H1 (cell line): ENCODE measurements at regions not wholly inside any gene's neighbourhood (a gene's known extent, or its start where the extent isn't known, plus 50 kb on each side); places are given as distances from the start of the nearest gene placed in this dataset.

ENCODE experiments used
- CTCF ChIA-PET: fragments of 300-600 bp; sonication (Branson Sonifier 250); formaldehyde crosslinking; loops from one replicate; lab custom pipeline; 2021; ENCODE audit not compliant: partially characterized antibody; lab: Charles Lee
- POLR2A ChIA-PET: fragments of 300-600 bp; sonication (Branson Sonifier 250); formaldehyde crosslinking; loops from one replicate; lab custom pipeline; 2021; ENCODE audit warnings: inconsistent platforms; ENCODE audit not compliant: partially characterized antibody; lab: Charles Lee
- DNase-seq, 2 experiments: peaks; one replicate each; pipeline versions ENCODE4 v3.0.0 to v3.0.0-alpha.2; 2010 to 2022; ENCODE audit warnings: low spot score in 2 of 2, low read depth in 1 of 2, mixed read lengths in 1 of 2
- FAIRE-seq: peaks from 2 replicates; lab custom pipeline; 2011; peaks lifted over from hg19 to GRCh38; lab: Jason Lieb, UNC
- H2AFZ ChIP-seq: 2 replicates; pipeline ENCODE4 v1.8.1; 2012; ENCODE audit warnings: low read length, inconsistent platforms
- H2AK5ac ChIP-seq: 2 replicates; pipeline ENCODE4 v1.6.1; 2013; ENCODE audit warnings: low read depth, low read length
- H2BK120ac ChIP-seq: replicated peaks from 2 replicates; pipeline ENCODE3; 2013; ENCODE audit warnings: low read depth, low read length, inconsistent platforms
- H2BK12ac ChIP-seq: 2 replicates; pipeline ENCODE4 v1.6.1; 2013; ENCODE audit warnings: low read depth, low read length
- H2BK15ac ChIP-seq: 2 replicates; pipeline ENCODE4 v1.6.1; 2013; ENCODE audit warnings: low read length
- H2BK20ac ChIP-seq: 2 replicates; pipeline ENCODE4 v1.6.1; 2013; ENCODE audit warnings: low read length
- H2BK5ac ChIP-seq: 2 replicates; pipeline ENCODE4 v1.6.1; 2013; ENCODE audit warnings: low read depth, low read length
- H3K14ac ChIP-seq: 2 replicates; pipeline ENCODE4 v1.6.1; 2013; ENCODE audit warnings: inconsistent platforms; ENCODE audit not compliant: insufficient read length
- H3K18ac ChIP-seq: 2 replicates; pipeline ENCODE4 v1.6.1; 2013; ENCODE audit warnings: low read length; ENCODE audit errors: extremely low read depth
- H3K23ac ChIP-seq: 2 replicates; pipeline ENCODE4 v1.6.1; 2013; ENCODE audit warnings: inconsistent platforms; ENCODE audit not compliant: insufficient read length
- H3K23me2 ChIP-seq: 2 replicates; pipeline ENCODE4 v1.6.1; 2013; ENCODE audit warnings: low read depth, low read length
- H3K27ac ChIP-seq: 2 replicates; pipeline ENCODE4 v1.6.1; 2011; ENCODE audit warnings: low read depth, low read length, inconsistent platforms
- H3K27me3 ChIP-seq, 4 experiments: replicated peaks in 1 of 4; 1 replicate in 1 of 4; 2 replicates in 3 of 4; pipeline versions ENCODE4 v1.6.1 to v1.8.1; 2011 to 2013; ENCODE audit warnings: low read length in 3 of 4, mild to moderate bottlenecking in 3 of 4, inconsistent platforms in 2 of 4, mixed read lengths in 2 of 4, moderate library complexity in 1 of 4; ENCODE audit not compliant: control insufficient read depth in 3 of 4, insufficient read depth in 3 of 4; ENCODE audit errors: extremely low read depth in 1 of 4
- H3K36me3 ChIP-seq, 4 experiments: 2 replicates each; pipeline versions ENCODE4 v1.6.1 to v1.8.1; 2011 to 2013; ENCODE audit warnings: mild to moderate bottlenecking in 4 of 4, low read length in 3 of 4, moderate library complexity in 2 of 4, control low read depth in 1 of 4, inconsistent platforms in 1 of 4; ENCODE audit not compliant: insufficient read depth in 4 of 4, control insufficient read depth in 2 of 4
- H3K4ac ChIP-seq: replicated peaks from 2 replicates; pipeline ENCODE3; 2013; ENCODE audit warnings: low read length, low read depth, mixed read lengths, inconsistent platforms; ENCODE audit not compliant: insufficient read length
- H3K4me1 ChIP-seq, 4 experiments: replicated peaks in 1 of 4; 1 replicate in 1 of 4; 2 replicates in 3 of 4; pipeline versions ENCODE4 v1.6.1 to v1.8.1; 2011 to 2013; ENCODE audit warnings: low read length in 3 of 4, inconsistent platforms in 2 of 4, mixed read lengths in 1 of 4; ENCODE audit not compliant: insufficient read depth in 4 of 4, control insufficient read depth in 3 of 4
- H3K4me2 ChIP-seq, 2 experiments: 2 replicates each; pipeline versions ENCODE4 v1.6.1 to v1.8.1; 2011 to 2013; ENCODE audit warnings: low read depth in 2 of 2, low read length in 2 of 2, control low read depth in 1 of 2, inconsistent platforms in 1 of 2, mild to moderate bottlenecking in 1 of 2; ENCODE audit not compliant: insufficient read depth in 1 of 2
- H3K4me3 ChIP-seq, 4 experiments: fragments of 200-600, 300-600 bp in 1 of 4; sonication (generic), shearing (Covaris generic), sonication (Bioruptor Twin) in 1 of 4; 2 replicates each; pipeline versions ENCODE4 v1.5.1 to v1.8.1; 2011 to 2016; ENCODE audit warnings: low read length in 4 of 4, low read depth in 3 of 4, control low read depth in 2 of 4, inconsistent platforms in 2 of 4, mild to moderate bottlenecking in 2 of 4, mixed read lengths in 1 of 4, moderate library complexity in 1 of 4; ENCODE audit not compliant: insufficient read depth in 2 of 4; ENCODE audit errors: extremely low read depth in 1 of 4
- H3K56ac ChIP-seq: replicated peaks from 2 replicates; pipeline ENCODE3; 2013; ENCODE audit warnings: low read depth, mild to moderate bottlenecking, mixed read lengths, low read length, inconsistent platforms; ENCODE audit not compliant: insufficient read length
- H3K79me1 ChIP-seq: 2 replicates; pipeline ENCODE4 v1.6.1; 2013; ENCODE audit warnings: low read depth, low read length, control low read depth
- H3K79me2 ChIP-seq, 2 experiments: 2 replicates each; pipeline versions ENCODE4 v1.6.1 to v1.8.1; 2012 to 2013; ENCODE audit warnings: low read length in 2 of 2, mild to moderate bottlenecking in 2 of 2, inconsistent platforms in 1 of 2; ENCODE audit not compliant: insufficient read depth in 2 of 2, control insufficient read depth in 1 of 2
- H3K9ac ChIP-seq, 4 experiments: replicated peaks in 1 of 4; 1 replicate in 1 of 4; 2 replicates in 3 of 4; pipeline versions ENCODE4 v1.6.1 to v1.8.1; 2011 to 2013; ENCODE audit warnings: low read depth in 3 of 4, low read length in 3 of 4, control low read depth in 2 of 4, mild to moderate bottlenecking in 2 of 4, moderate library complexity in 2 of 4, inconsistent platforms in 1 of 4; ENCODE audit errors: extremely low read depth in 1 of 4
- H3K9me3 ChIP-seq, 2 experiments: 2 replicates each; pipeline versions ENCODE4 v1.6.1 to v1.8.1; 2012 to 2013; ENCODE audit warnings: mild to moderate bottlenecking in 2 of 2, moderate library complexity in 2 of 2, control low read depth in 1 of 2, inconsistent platforms in 1 of 2, low read depth in 1 of 2, low read length in 1 of 2, mixed read lengths in 1 of 2; ENCODE audit not compliant: insufficient read depth in 2 of 2
- H4K20me1 ChIP-seq, 2 experiments: replicated peaks in 1 of 2; 2 replicates each; pipeline versions ENCODE3 to v1.8.1; 2011 to 2013; ENCODE audit warnings: inconsistent platforms in 2 of 2, low read length in 2 of 2, mild to moderate bottlenecking in 1 of 2; ENCODE audit not compliant: insufficient read depth in 2 of 2, control insufficient read depth in 1 of 2
- H4K5ac ChIP-seq: 2 replicates; pipeline ENCODE4 v1.6.1; 2013; ENCODE audit warnings: low read length, low read depth, mixed read lengths, inconsistent platforms; ENCODE audit not compliant: insufficient read length
- H4K8ac ChIP-seq: 2 replicates; pipeline ENCODE4 v1.8.0; 2013; ENCODE audit warnings: mild to moderate bottlenecking, moderate library complexity, low read length, inconsistent platforms; ENCODE audit not compliant: insufficient read depth; ENCODE audit errors: extremely low read depth
- H4K91ac ChIP-seq: replicated peaks from 2 replicates; pipeline ENCODE3; 2013; ENCODE audit warnings: low read length, mixed read lengths, inconsistent platforms; ENCODE audit not compliant: insufficient read length
- ATF2 ChIP-seq: IDR thresholded peaks from 2 replicates; pipeline ENCODE4 v1.6.1; 2012; ENCODE audit warnings: low read length, inconsistent platforms
- CBX8 ChIP-seq: fragments of 300-800, 300-1000 bp; sonication (generic); IDR thresholded peaks from 2 replicates; pipeline ENCODE4 v1.7.1; 2016; ENCODE audit warnings: low read depth, low read length, borderline replicate concordance
- CHD2 ChIP-seq: IDR thresholded peaks from 2 replicates; pipeline ENCODE4 v1.6.1; 2012; ENCODE audit warnings: low read length, improper control_type of control experiment
- E2F6 ChIP-seq: IDR thresholded peaks from 2 replicates; pipeline ENCODE4 v1.6.1; 2012; ENCODE audit warnings: inconsistent platforms
- JUN ChIP-seq: IDR thresholded peaks from 2 replicates; pipeline ENCODE4 v1.6.1; 2011; ENCODE audit warnings: low read depth, mild to moderate bottlenecking, improper control_type of control experiment, low read length
- JUND ChIP-seq: IDR thresholded peaks from 2 replicates; pipeline ENCODE4 v1.6.1; 2011; ENCODE audit warnings: mild to moderate bottlenecking, improper control_type of control experiment, low read length
- KDM4A ChIP-seq: IDR thresholded peaks from one replicate; pipeline ENCODE4 v1.7.1; 2012; ENCODE audit warnings: low read depth, mild to moderate bottlenecking, moderate library complexity, low read length, inconsistent platforms; ENCODE audit not compliant: severe bottlenecking
- RXRA ChIP-seq: IDR thresholded peaks from 2 replicates; pipeline ENCODE4 v1.6.1; 2011; ENCODE audit warnings: low read depth, mild to moderate bottlenecking, low read length, moderate library complexity; ENCODE audit not compliant: insufficient read depth
- SIRT6 ChIP-seq: IDR thresholded peaks from one replicate; pipeline ENCODE4 v1.7.1; 2012; ENCODE audit warnings: low read length, inconsistent platforms
- TAF7 ChIP-seq: optimal IDR thresholded peaks from 2 replicates; pipeline ENCODE3; 2011; ENCODE audit warnings: low read depth, mild to moderate bottlenecking, inconsistent platforms, low read length, moderate library complexity, borderline replicate concordance
- TEAD4 ChIP-seq: IDR thresholded peaks from 2 replicates; pipeline ENCODE4 v1.6.1; 2012; ENCODE audit warnings: low read depth, low read length, inconsistent platforms, mixed read lengths
- WGBS, 2 experiments: shearing (Covaris generic) in 1 of 2; methylation state at CpG; one replicate each; pipeline versions ENCODE4 v1.1.6 to v1.1.7; 2013 to 2015; ENCODE audit warnings: low lambda C conversion rate in 2 of 2, mixed read lengths in 2 of 2, inconsistent platforms in 1 of 2, low coverage in 1 of 2, missing lambda C conversion rate in 1 of 2; ENCODE audit not compliant: insufficient replicate concordance in 2 of 2, insufficient coverage in 1 of 2, insufficient read length in 1 of 2; ENCODE audit errors: extremely low coverage in 1 of 2, missing lambda C conversion rate in 1 of 2; 5-methylcytosine and 5-hydroxymethylcytosine counted together

GRCh38 chr3:102084006-102084405 lies 234.7 kb downstream of the NFKBIZ start:
- Histone ChIP-seq H3K4ac (no peak overlapping the region), H2BK20ac (no peak overlapping the region), H4K5ac (no peak overlapping the region), H2AK5ac (no peak overlapping the region), H2AFZ (no peak overlapping the region), H3K4me3 (no peak overlapping the region), H3K23me2 (no peaks in the 10 kb centered on the region), H3K14ac (no peak overlapping the region), H3K79me2 (no peaks in the 10 kb centered on the region), H2BK12ac (no peak overlapping the region), H2BK120ac (no peak overlapping the region), H4K20me1 (no peaks in the 10 kb centered on the region), H3K18ac (no peak overlapping the region), H2BK15ac (no peak overlapping the region), H3K79me1 (no peaks in the 10 kb centered on the region), H3K9ac (no peak overlapping the region), H4K91ac (no peak overlapping the region), H3K4me2 (no peak overlapping the region), H4K8ac (no peak overlapping the region), H3K36me3 (no peaks in the 10 kb centered on the region), H3K27me3 (peaks cover 0 to 1% (median 0%) of the 10 kb centered on the region in 4 experiments; a peak in 1 of 7 replicates), H3K9me3 (no peaks in the 10 kb centered on the region), H2BK5ac (no peak overlapping the region), H3K4me1 (peaks cover 0 to 8% (median 0%) of the 10 kb centered on the region in 4 experiments; a peak in 1 of 7 replicates), H3K56ac (no peak overlapping the region), H3K23ac (no peak overlapping the region), H3K27ac (no peak overlapping the region)
- DNase-seq (no peak), FAIRE-seq (no peak)
- ChIA-PET POLR2A (no interaction called here), CTCF (interaction anchor here (1.6 kb wide), 1 partner anchor 10 kb away, joined by 6 read pairs; no protein-coding TSS in a partner anchor)
- TF ChIP-seq ATF2 (no peak), RXRA (no peak), CHD2 (no peak), TEAD4 (no peak), TAF7 (no peak), JUND (no peak), SIRT6 (no peak), E2F6 (no peak), CBX8 (no peak), JUN (no peak), KDM4A (no peak)
- WGBS, 2 experiments: 78% methylated on average over 3 of the region's 3 CpGs; no CpG with 5 or more reads in 1 of the 2 experiments
